Heart left ventricle (tissue), 16 donors: ENCODE measurements at regions not wholly inside any gene's neighbourhood (a gene's known extent, or its start where the extent isn't known, plus 50 kb on each side); places are given as distances from the start of the nearest gene placed in this dataset.

ENCODE experiments used
- ATAC-seq, 4 donors: fragments of 200-7000 bp; cut with Tn5 transposase; one replicate each; pipeline ENCODE4 v1.9.1; 2020 to 2022; ENCODE audit warnings: moderate library complexity in 4 of 4, mild to moderate bottlenecking in 3 of 4, moderate number of reproducible peaks in 1 of 4
- DNase-seq, 5 donors: peaks; one replicate each; pipeline ENCODE4 v3.0.0-alpha.2; 2020
- H3K27ac ChIP-seq, 12 donors: fragments of 200-600 bp; sonication (generic) in 4 of 12; one replicate each; pipeline versions ENCODE4 v1.5.0 to v1.8.0; 2016 to 2022; ENCODE audit warnings: mild to moderate bottlenecking in 2 of 12
- H3K27me3 ChIP-seq, 9 donors: fragments of 200-600 bp; sonication (generic) in 2 of 9; one replicate each; pipeline versions ENCODE4 v1.5.1 to v1.8.0; 2016 to 2022; ENCODE audit warnings: mild to moderate bottlenecking in 3 of 9
- H3K36me3 ChIP-seq, 9 donors: fragments of 200-600 bp; sonication (generic) in 2 of 9; one replicate each; pipeline versions ENCODE4 v1.5.0 to v1.8.0; 2018 to 2022; ENCODE audit warnings: mild to moderate bottlenecking in 2 of 9
- H3K4me1 ChIP-seq, 12 donors: fragments of 200-600 bp; sonication (generic) in 4 of 12; one replicate each; pipeline versions ENCODE4 v1.5.0 to v1.8.0; 2016 to 2022; ENCODE audit warnings: mild to moderate bottlenecking in 3 of 12
- H3K4me3 ChIP-seq, 12 donors: fragments of 200-600 bp; sonication (generic) in 4 of 12; one replicate each; pipeline versions ENCODE4 v1.5.0 to v1.8.0; 2017 to 2022; ENCODE audit warnings: mild to moderate bottlenecking in 9 of 12, moderate library complexity in 4 of 12
- H3K9me3 ChIP-seq, 12 donors: fragments of 200-600 bp; sonication (generic) in 4 of 12; one replicate each; pipeline versions ENCODE4 v1.5.0 to v1.8.0; 2016 to 2022; ENCODE audit warnings: mild to moderate bottlenecking in 1 of 12
- POLR2A ChIP-seq, 2 donors: fragments of 450-650 bp; IDR thresholded peaks; one replicate each; pipeline ENCODE4 v1.6.1; 2017; ENCODE audit warnings: antibody characterized with exemption in 2 of 2, mild to moderate bottlenecking in 2 of 2, moderate library complexity in 2 of 2
- WGBS, 4 donors: extraction: QIAGEN DNeasy Blood & Tissue Kit in 2 of 4; methylation state at CpG; one replicate each; pipeline versions ENCODE4 v1.1.5 to v1.1.7; 2013 to 2018; 5-methylcytosine and 5-hydroxymethylcytosine counted together
- intact Hi-C, 10 donors: fragments of 100-400 bp; cut with DNase I; formaldehyde crosslinking; loops; one replicate each; pipeline versions ENCODE4 v1.11.1 to v1.14.2; 2022
- TF ChIP-seq, protein P1 (sequence below), 12 donors: fragments of 200-600 bp; sonication (generic) in 4 of 12; IDR thresholded peaks; one replicate each; pipeline versions ENCODE4 v1.5.0 to v1.8.0; 2018 to 2022; ENCODE audit warnings: antibody characterized with exemption in 12 of 12, mild to moderate bottlenecking in 5 of 12
- donor health status: ischemic (EF 13 %, LVEDD 7.1; RV severe dilation, severe dysfunction).
- donor health status: healthy with polysubstance abuse.
- donor health status: DM: no; HTN: yes; CAD: no.
- donor health status: DM: no; HTN: no; CAD: no.
- donor health status: ischemic (EF 25% LVEDD 6.9; RV normal size, moderate dysfunction).
- donor health status: ischemic (EF 25% LVEDD 5.7; RV mildly dilated, moderate dysfunction).
- donor health status: healthy.
- donor health status: DM: yes; HTN: yes; CAD: no.
- donor health status: ischemic (EF 35%, LVEDD 5.7; RV mildly dilated, moderate dysfunction).
- donor health status: nonischemic (EF 11% LVEDD 7.7; RV severe dilation, severe dysfunction).
- donor health status: DM: yes; HTN: yes; CAD: no.
- donor health status: PGD.
- donor health status: ischemic (EF 29% LVEDD 5.4; RV normal size, mild dysfunction).
- donor health status: nonischemic (EF 23%, LVEDD 6.1; RV moderate dilation, normal function).

GRCh38 chr13:74039667-74040066 is 94.5 kb downstream of the KLF12 start:
- Histone ChIP-seq H3K27ac (no peak overlapping the region), H3K27me3 (no peaks in the 10 kb centered on the region), H3K9me3 (no peaks in the 10 kb centered on the region), H3K4me3 (no peak overlapping the region), H3K36me3 (no peaks in the 10 kb centered on the region), H3K4me1 (peaks cover 0 to 31% (median 16%) of the 10 kb centered on the region in 12 donors)
- ATAC-seq (no peak), DNase-seq (no peak)
- WGBS, 4 donors, result 93 to 97% (median 95%) methylated on average over 3 of the region's 3 CpGs
- intact Hi-C loops, result no loop called here
- TF ChIP-seq POLR2A (IDR thresholded peaks at IDR 0.05), result no peak
- TF ChIP-seq, protein P1, sequence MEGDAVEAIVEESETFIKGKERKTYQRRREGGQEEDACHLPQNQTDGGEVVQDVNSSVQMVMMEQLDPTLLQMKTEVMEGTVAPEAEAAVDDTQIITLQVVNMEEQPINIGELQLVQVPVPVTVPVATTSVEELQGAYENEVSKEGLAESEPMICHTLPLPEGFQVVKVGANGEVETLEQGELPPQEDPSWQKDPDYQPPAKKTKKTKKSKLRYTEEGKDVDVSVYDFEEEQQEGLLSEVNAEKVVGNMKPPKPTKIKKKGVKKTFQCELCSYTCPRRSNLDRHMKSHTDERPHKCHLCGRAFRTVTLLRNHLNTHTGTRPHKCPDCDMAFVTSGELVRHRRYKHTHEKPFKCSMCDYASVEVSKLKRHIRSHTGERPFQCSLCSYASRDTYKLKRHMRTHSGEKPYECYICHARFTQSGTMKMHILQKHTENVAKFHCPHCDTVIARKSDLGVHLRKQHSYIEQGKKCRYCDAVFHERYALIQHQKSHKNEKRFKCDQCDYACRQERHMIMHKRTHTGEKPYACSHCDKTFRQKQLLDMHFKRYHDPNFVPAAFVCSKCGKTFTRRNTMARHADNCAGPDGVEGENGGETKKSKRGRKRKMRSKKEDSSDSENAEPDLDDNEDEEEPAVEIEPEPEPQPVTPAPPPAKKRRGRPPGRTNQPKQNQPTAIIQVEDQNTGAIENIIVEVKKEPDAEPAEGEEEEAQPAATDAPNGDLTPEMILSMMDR (IDR thresholded peaks at IDR 0.05), result no peak

GRCh38 chr13:74039154-74039553 is 95.0 kb downstream of the KLF12 start:
- Histone ChIP-seq H3K27ac (no peak overlapping the region), H3K4me3 (no peak overlapping the region), H3K36me3 (no peaks in the 10 kb centered on the region), H3K4me1 (peaks cover 0 to 33% (median 16%) of the 10 kb centered on the region in 12 donors), H3K27me3 (no peaks in the 10 kb centered on the region), H3K9me3 (no peaks in the 10 kb centered on the region)
- TF ChIP-seq POLR2A (IDR thresholded peaks at IDR 0.05), result no peak
- TF ChIP-seq, protein P1 (IDR thresholded peaks at IDR 0.05), result no peak
- ATAC-seq (no peak), DNase-seq (no peak)
- 92 to 97% (median 95%) methylated on average over 2 of the region's 2 CpGs for WGBS, 4 donors
- intact Hi-C loops, result no loop called here

- H3K4me1 ChIP-seq, result peaks cover 0 to 28% (median 16%) of the 10 kb centered on the region in 12 donors
- intact Hi-C loops, result no loop called here
- TF ChIP-seq, protein P1 (IDR thresholded peaks at IDR 0.05), result no peak
- TF ChIP-seq POLR2A (IDR thresholded peaks at IDR 0.05), result no peak
These were observed 96.4 kb downstream of the KLF12 start for GRCh38 chr13:74037762-74038161.

DNA sequence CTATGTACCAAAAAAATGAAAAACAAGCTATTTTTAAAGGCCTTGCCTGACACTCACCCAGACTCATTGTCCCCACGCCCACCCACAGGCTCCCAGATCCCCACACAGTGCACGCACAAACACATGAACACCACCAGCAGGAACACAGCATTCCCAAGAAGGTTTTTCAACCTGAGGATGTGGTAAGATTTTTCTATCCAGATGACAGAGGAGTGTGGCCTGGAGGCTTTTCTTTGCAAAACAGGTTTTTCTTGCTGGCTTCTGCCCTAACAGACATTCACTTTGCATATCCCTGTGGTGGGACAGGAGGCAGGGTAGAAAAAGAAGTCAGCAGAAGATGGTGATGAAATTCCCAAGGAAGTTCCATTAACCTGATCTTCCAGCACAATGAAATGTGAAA is 97.8 kb downstream of the KLF12 start:
- WGBS, 4 donors, result 89 to 98% (median 96%) methylated on average over 2 of the region's 2 CpGs
- Histone ChIP-seq H3K9me3 (no peaks in the 10 kb centered on the region), H3K36me3 (no peaks in the 10 kb centered on the region), H3K27me3 (no peaks in the 10 kb centered on the region), H3K4me3 (no peak overlapping the region), H3K4me1 (peaks cover 0 to 36% (median 16%) of the 10 kb centered on the region in 12 donors), H3K27ac (no peak overlapping the region)
- intact Hi-C loops, result no loop called here
- no peak for DNase-seq
- TF ChIP-seq POLR2A (IDR thresholded peaks at IDR 0.05), result no peak
- TF ChIP-seq, protein P1 (IDR thresholded peaks at IDR 0.05), result no peak
- no peak for ATAC-seq

More at GRCh38 chr13:74037762-74038161, 96.4 kb downstream of the KLF12 start:
- no peaks in the 10 kb centered on the region for H3K9me3 ChIP-seq
- H3K36me3 ChIP-seq, result no peaks in the 10 kb centered on the region
- H3K4me3 ChIP-seq, result no peak overlapping the region
- no peak overlapping the region for H3K27ac ChIP-seq
- no peaks in the 10 kb centered on the region for H3K27me3 ChIP-seq
- DNase-seq (no peak), ATAC-seq (no peak)
